ENCODE measurements at regions not wholly inside any gene's neighbourhood (a gene's known extent, or its start where the extent isn't known, plus 50 kb on each side); places are given as distances from the start of the nearest gene placed in this dataset.

DNA sequence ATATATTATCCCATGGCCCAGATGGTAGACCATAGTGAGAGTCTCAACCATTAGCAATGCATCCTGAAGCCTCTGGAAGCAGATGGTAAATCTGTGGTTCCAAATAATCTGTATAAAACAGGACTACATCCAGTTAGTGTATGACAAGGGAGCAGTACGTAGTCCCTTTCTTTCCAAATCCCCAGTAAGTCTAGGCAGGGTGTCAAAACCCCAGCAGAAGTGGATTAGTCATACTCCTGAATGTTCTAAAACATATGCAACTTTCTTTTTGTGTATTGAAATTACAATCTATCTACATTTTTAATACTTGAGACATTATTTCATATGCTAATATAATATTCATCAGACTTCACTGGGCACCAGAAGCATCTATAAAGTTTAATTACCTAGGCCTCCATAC is 295.1 kb upstream of the ANO5 start:
- intact Hi-C loops (cut with DNase I), result no loop called here
- DNase-seq (ENCODE audit: low spot score), result no peak

DNA sequence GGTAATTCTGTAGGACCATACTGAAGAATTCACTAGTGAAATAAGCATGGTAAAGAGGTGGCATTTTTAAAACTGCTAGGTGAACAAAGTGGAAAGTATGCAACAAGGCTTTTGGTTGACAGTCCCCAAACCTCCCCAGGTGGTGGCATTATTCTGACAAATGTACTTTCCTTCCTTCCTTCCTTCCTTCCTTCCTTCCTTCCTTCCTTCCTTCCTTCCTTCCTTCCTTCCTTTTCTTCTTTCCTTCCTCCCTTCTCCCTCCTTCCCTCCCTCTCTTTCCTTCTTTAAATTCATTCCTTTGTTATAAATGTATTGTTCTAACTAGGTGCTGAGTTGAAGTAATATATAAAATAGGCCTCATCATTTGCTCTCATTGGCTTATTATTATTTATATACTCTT is 284.7 kb upstream of the ANO5 start:
- DNase-seq (ENCODE audit: low spot score), result no peak
- intact Hi-C loops (cut with DNase I), result no loop called here

DNA sequence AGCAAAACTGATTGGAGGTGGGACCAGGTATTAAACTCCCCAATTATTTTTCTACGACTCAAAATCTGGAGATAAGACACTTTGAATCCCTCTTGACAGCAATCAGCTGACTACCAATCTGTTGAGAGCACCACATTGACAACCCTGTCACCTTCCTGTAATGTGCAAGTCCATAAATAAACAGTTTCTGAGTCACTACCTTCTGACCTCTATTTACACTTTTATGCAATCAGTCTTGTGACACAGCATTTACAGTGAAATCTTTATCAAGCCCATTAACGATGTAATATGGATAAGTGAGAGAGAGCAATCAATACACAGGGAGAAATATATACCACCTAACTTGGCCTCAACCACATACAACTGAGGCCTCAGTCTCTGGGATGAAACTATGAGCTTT is 283.7 kb upstream of the ANO5 start:
- intact Hi-C loops (cut with DNase I), result no loop called here
- no peak for DNase-seq (ENCODE audit: low spot score)

DNA sequence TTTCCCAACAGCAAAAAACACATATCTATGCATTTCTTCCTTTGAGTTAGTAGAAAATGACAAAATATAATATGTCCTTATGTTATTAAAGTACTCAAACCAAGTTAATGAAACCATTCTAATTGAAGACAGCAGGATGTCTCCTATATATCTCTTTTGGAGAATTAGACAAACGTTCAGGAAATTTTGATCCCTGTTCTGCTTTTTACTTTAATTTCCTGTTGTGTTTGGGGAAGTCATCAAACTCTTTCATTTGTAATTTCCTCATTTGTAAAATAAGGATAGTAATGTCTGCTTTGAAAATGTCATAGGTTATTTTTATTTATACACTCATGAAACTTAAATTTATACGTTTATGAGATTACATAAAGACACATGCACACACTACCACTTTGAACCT is 281.8 kb upstream of the ANO5 start:
- DNase-seq (ENCODE audit: low spot score), result no peak
- intact Hi-C loops (cut with DNase I), result no loop called here

DNA sequence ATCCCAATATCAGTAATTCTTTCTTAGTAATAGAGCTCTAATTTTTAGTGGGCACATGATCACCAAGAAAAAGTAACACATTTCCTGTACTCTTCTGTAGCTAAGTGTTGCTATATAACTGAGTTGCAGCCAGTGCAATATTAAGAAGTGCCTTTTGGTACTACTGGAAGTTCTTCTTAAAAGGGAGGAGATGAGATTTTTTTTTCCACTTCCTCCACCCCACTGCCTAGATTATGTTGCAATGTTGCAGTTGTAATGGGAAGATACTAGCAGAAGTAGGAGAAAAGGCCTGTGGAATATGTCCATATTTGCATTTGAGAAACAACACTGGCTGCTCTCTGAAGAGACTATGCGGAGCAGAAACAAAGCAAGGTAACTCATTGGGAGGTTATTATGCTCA is 280.6 kb upstream of the ANO5 start:
- no peak for DNase-seq (ENCODE audit: low spot score)
- intact Hi-C loops (cut with DNase I), result no loop called here

DNA sequence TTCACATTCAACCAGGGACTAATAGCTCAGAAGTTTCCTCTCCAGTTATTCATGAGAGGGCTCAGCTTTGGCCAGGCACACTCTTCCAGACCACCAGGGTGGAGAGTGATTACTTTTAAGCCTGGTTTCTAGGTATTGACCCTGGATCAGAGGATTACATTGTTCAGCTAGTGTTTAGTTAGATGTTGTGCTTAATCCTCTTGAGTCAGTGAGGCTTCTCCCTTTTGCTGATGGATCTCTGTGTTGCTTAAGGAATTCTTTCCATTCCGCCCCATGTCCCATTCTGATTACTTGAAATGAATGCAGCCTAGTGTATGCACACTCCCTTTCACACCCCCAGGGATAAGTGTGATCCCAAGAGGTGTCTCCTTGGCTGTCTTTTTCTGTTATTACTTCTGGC is 271.7 kb upstream of the ANO5 start:
- DNase-seq (ENCODE audit: low spot score), result no peak
- intact Hi-C loops (cut with DNase I), result no loop called here

DNA sequence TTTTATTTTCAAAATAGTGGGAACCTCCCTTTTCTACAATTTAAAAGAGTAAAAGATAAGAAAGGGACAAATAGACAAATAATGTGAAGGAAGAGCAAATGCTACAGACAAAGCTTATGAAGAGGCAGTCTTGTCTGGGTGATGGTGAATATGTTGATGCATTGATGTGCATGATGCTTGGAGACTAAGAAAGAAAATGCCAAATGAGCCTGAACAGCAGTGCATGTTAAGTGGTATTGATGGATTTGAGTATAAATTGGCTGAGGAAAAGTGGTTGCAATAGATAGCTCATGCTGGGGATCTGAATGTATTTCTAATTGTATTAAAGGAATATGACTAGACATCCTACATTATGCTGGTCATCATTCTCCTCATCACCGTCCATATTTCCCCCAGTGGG is 268.6 kb upstream of the ANO5 start:
- intact Hi-C loops (cut with DNase I), result no loop called here
- DNase-seq (ENCODE audit: low spot score), result no peak

DNA sequence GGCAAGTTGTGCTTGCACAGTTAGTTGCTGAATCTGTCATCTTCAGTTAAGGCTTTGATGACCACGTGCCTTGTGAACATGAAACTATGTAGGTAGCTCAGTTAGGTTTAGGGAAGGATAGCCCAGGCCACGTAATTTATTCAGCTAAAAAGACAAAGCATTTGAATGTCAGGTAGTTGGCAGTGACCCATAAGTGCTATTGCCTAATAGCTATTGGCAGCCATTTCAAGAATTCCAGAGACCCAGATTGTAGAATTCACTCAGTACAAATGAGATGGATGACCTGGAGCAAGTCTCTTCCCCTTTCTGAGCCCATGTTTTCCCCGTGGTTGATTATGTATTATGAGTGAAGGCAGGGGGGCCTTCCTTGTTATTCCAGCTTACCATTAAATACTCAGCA is 265.3 kb upstream of the ANO5 start:
- intact Hi-C loops (cut with DNase I), result no loop called here
- DNase-seq (ENCODE audit: low spot score), result no peak

DNA sequence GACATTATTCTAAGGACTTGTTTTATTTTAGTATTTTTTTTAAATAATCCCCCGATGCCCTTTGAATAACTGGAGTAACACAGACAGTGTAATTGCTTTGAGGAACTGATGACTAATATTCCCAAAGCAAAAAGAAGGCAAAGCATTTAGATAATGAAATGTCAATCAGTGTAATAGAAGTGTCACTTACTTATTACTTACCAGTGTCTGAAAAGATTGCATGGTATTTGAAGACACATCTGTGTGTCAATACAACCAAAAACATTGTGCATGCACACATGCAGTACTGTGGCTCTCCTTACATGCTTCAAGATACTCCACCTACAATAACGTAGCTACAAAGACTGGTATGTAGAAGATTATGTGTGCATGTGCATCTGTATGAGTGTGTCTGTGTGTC is 264.0 kb upstream of the ANO5 start:
- intact Hi-C loops (cut with DNase I), result no loop called here
- DNase-seq (ENCODE audit: low spot score), result no peak

DNA sequence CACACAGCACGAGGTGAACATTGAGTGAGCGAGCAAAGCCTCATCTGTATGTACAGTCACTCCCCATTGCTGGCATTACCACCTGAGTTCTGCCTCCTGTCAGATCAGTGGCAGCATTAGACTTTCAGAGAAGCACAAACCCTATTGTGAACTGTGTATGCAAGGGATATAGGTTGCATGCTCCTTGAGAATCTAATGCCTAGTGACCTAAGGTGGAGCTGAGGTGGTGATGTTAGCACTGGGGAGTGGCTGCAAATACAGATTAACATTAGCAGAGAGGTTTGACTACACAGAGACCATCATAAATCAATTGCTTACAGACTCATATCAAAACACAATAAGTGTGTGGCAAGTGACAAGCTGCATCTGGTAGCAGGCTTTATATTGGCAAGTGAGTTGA is 262.5 kb upstream of the ANO5 start:
- intact Hi-C loops (cut with DNase I), result no loop called here

DNA sequence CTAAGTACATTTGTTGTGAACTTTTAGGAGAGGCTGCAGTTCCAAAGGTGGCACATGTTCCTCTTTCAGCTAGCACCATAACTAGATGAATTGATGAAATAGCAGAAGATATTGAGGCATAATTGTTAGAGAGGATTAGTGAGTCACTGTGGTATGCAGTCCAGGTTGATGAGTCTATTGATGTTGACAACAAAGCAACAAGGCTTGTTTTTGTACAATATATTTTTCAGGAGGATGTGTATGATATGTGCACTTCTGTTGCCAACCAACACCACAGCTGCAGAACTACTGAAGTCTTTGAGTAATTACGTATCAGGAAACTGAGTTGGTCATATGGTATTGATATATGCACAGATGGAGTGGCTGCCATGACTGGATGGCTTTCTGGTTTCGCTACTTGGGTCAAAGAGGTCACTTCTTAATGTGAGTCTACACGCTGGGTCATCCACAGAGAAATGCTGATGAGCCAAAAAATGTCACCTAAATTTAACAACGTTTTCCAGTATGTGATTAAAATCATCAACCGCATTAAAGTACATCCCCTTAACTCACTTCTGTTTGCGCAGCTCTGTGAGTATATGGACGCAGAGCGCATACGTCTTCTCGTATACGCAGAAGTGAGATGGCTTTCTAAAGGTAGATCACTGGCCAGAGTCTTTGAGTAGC is 261.3 kb upstream of the ANO5 start:
- intact Hi-C loops (cut with DNase I), result no loop called here
- DNase-seq (ENCODE audit: low spot score), result no peak

More for the DNA sequence above, 262.5 kb upstream of the ANO5 start:
- DNase-seq (ENCODE audit: low spot score), result no peak

DNA sequence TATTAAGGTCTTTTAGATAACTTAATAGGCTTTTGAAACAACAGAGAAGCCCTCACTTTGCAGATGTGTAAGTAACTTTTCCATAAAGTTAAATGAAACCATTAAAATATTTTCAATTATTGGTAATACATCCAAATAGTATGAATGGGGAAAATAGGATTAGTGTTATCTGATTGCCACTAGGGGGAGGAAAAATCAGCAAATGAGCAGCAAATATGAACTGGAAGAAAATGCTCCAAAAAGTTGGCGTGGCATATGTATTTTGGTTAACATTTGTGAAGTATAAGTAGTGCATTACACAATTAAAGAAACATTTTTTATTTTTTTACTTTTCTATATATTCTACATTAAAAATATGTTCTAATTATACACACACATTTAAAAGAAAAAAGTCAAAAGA is 259.8 kb upstream of the ANO5 start:
- intact Hi-C loops (cut with DNase I), result no loop called here
- DNase-seq (ENCODE audit: low spot score), result no peak

DNA sequence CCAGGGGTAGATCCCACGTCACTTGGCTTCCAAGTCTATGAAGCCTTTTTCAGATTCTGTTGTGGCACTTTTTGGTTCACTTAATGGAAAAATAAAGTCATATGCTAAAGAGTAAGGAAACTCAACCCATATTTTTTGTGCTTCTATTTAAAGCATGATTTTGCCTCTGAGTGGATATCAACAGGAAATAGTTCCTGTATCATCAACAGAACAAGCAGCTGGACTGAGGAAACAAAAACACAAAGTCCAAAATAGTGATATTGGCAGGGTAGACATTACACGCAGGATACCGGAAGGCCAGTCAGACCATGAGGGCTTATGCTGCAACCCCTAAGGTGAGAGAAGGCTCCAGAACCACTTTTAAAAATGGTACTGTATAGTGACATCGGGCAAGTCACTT is 248.3 kb upstream of the ANO5 start:
- no peak for DNase-seq (ENCODE audit: low spot score)
- intact Hi-C loops (cut with DNase I), result no loop called here

DNA sequence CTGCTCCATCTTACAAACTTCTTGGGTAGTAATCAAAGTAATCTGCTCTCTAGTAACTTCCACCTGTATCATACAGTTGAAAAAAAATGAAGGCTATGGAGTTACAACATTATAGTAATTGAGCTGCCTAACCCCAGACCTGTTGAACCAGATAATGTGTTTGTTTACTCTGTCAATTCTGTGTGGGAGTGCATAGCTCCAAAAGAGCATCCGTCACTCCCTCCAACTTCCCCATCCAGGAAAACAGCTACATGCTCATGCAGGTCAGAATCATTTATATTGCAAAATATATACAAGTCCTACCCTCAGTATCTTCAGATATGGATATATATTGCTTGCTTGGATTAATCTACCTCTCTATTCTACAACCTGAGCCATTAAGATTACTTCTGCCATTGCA is 244.0 kb upstream of the ANO5 start:
- DNase-seq (ENCODE audit: low spot score), result no peak
- intact Hi-C loops (cut with DNase I), result no loop called here

DNA sequence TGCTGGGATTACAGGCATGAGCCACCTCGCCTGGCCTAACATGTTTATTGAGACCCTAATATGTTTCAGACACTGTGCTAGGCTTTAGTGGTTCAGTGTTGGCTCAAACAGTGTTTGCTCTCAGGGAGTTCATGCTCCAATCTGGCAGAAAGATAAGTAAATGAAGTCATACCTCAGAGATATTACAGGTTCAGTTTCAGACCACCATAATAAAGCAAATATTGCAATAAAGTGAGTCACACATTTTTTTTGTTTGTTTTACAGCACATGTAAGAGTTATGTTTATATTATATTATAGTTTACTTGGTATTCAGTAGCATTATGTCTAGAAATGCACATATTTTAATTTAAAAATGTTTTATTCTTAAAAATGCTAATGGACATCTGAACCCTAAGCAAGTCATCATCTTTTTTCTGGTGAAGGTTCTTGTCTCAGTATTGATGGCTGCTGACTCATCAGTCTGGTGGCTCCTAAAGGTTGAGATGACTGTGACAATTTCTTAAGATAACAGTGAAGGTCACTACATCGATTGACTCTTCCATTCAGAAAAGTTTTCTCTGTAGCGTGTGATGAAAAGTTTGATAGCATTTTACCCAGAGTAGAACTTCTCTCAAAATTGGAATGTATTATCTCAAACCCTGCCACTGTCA is 243.0 kb upstream of the ANO5 start:
- DNase-seq (ENCODE audit: low spot score), result no peak
- intact Hi-C loops (cut with DNase I), result no loop called here

DNA sequence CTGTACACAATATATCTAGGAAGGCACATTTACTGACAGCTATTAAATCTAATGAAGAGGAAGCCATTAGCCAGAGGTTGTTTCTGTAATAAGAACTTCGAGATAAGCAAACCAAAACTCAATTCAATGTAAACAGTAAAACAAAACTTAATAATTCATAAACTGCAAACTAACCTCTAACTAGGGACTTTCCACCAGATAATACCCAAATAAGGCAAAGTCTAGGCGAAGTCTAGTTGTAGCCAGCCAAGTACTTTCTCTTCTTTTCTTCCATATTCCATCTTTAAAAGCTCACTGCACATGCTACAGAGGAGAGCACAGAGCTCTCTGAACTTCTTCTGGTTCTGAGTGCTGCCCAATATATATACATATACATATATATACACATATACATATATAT is 229.9 kb upstream of the ANO5 start:
- intact Hi-C loops (cut with DNase I), result no loop called here
- no peak for DNase-seq (ENCODE audit: low spot score)

DNA sequence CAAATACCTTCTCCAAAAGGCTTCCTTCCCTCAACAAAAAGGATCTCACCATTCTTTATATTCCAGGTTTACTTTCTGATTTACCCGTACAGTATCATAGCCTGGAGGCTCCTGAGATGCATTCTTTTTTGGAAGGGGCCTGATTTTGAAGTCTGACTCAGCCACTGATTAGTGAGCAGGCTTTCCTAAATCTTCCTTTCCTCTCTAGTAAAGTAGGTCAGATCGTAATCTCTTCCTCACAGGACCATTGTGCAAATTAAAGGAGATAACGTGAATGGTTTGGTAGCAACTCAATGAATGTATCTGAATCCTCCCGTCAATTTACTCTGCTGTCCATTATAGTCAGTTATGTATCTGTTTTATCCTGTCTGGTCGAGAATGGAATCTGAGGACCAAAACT is 227.7 kb upstream of the ANO5 start:
- no peak for DNase-seq (ENCODE audit: low spot score)
- intact Hi-C loops (cut with DNase I), result no loop called here

DNA sequence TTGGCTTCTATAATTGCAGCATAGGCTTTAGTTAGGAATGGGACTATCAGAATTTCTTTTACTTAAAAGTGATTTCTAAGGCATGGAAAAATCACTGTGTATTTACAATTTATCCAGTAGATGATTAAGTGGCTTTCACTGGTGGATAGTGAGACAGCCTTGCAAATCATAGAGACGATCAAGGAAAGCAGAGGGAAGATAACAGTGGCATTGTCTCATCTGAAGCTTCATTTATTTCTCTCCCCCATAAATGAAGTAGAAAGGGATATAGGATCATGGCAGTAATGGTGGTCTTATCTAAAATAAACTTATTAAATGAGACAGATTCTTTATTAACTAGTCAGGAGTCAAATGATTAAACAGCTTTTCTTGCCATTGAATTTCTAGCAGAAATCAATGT is 224.2 kb upstream of the ANO5 start:
- DNase-seq (ENCODE audit: low spot score), result no peak
- intact Hi-C loops (cut with DNase I), result no loop called here

DNA sequence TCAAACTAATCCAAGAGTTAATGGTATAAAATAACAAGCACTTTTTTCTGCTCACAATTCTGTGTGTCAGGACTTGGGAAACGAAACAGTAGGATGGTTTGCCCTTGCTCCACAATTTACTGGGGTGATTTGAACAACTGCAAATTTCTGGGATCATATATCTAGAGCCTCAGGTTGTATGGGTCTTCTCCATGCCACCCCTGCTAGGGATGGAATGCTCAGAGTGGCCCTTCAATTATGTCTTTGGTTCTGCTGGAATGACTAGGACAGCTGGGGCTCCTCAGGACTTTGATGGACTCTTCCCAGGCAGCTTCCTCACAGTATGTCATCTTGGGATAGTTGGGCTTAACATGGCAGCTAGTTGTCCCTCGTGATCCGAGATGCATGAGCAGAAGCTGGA is 223.0 kb upstream of the ANO5 start:
- no peak for DNase-seq (ENCODE audit: low spot score)
- intact Hi-C loops (cut with DNase I), result no loop called here

DNA sequence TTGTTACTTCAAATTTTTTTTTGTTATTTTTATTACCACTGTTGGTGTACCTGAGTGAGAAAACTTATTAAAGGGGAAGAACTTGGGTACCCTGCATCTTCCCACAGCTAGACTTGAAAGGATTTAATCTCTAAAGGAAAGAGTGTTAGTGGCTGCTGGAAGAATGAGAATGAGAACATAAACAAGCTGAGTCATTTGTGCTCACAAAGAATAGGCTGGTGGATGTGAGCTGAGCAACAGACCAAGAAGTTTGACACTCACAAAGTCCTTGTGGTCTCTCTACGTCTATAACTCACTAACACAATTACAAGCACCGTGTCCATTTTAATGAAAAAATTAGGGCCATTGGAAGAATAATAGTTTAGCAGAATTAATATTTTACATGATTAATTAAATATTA is 217.6 kb upstream of the ANO5 start:
- no peak for DNase-seq (ENCODE audit: low spot score)
- intact Hi-C loops (cut with DNase I), result no loop called here

DNA sequence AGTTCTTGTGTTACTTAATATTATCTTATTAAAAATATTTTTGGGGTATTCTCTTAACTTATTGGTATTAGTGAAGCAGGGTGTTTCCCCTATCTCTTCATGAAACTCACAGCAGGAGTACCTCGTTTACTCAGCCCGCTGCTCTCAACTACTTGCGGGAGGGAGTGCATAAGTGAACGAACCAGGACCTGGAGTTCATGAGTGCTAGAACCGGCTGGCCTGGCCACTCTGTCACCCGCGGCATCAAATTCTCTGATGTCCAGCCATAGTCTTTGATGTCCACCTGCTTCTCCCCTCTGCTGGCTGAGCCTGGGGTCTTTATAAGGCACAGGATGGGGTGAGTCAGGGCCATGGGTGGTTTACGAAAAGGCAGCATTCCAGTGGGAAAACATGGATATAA is 216.7 kb upstream of the ANO5 start:
- DNase-seq (ENCODE audit: low spot score), result no peak
- intact Hi-C loops (cut with DNase I), result no loop called here

DNA sequence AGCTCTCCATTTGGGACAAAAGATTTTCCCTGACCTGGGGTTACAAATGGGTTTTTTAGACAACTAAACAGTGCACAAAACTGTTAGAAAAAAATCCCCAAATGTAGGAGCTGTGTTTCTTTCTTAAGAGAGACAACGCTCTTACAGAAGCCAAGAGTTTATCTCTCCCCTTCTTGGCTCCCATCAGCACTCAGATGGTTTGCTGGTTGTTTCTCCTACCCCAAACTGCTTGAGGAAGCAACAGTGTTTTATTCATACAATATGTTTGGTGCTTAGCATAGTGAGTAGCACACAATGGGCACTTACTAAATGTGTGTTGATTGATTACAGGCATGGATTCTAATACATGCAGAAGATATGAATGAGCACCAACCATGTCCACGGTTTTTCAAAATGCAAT is 209.5 kb upstream of the ANO5 start:
- intact Hi-C loops (cut with DNase I), result no loop called here
- no peak for DNase-seq (ENCODE audit: low spot score)
